ENCODE measurements at regions not wholly inside any gene's neighbourhood (a gene's known extent, or its start where the extent isn't known, plus 50 kb on each side); places are given as distances from the start of the nearest gene placed in this dataset.

DNA sequence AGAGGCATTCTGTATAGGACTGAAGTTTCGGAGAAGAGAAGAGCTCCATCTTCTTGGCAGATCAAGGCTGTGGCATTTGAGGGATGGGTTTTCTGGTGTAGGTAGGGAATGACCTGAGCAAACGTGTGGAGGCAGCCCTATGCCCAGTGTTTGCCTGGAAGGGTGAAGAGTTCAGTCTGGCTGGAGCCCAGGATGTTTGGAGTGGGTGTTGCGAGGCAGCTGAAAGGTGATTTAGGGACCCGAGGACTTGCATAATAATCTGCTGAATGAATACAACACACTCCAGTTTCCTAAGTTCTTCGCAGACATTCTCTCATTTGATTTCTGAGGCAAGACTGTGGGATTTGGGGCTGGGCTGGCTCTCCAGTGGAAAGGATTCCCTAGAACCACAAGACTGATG lies 186.2 kb downstream of the CYLD start:
- 48 to 66% (median 56%) methylated on average over 5 of the region's 5 CpGs for WGBS, 4 donors
- H3K36me3 ChIP-seq (replicated peaks in 1 of 2) = no peaks in the 10 kb centered on the region
- TF ChIP-seq, protein P1, sequence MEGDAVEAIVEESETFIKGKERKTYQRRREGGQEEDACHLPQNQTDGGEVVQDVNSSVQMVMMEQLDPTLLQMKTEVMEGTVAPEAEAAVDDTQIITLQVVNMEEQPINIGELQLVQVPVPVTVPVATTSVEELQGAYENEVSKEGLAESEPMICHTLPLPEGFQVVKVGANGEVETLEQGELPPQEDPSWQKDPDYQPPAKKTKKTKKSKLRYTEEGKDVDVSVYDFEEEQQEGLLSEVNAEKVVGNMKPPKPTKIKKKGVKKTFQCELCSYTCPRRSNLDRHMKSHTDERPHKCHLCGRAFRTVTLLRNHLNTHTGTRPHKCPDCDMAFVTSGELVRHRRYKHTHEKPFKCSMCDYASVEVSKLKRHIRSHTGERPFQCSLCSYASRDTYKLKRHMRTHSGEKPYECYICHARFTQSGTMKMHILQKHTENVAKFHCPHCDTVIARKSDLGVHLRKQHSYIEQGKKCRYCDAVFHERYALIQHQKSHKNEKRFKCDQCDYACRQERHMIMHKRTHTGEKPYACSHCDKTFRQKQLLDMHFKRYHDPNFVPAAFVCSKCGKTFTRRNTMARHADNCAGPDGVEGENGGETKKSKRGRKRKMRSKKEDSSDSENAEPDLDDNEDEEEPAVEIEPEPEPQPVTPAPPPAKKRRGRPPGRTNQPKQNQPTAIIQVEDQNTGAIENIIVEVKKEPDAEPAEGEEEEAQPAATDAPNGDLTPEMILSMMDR (IDR thresholded peaks at IDR 0.05) = no peak
- TF ChIP-seq POLR2A (IDR thresholded peaks at IDR 0.05) = no peak
- no peak overlapping the region for H3K4me3 ChIP-seq
- H3K4me1 ChIP-seq (replicated peaks in 1 of 2) = no peaks in the 10 kb centered on the region
- no peaks in the 10 kb centered on the region for H3K9me3 ChIP-seq (replicated peaks in 1 of 3)
- intact Hi-C loops (cut with DNase I) = no loop called here
- no peak for DNase-seq
- H3K27me3 ChIP-seq = no peaks in the 10 kb centered on the region
- no peak overlapping the region for H3K27ac ChIP-seq

DNA sequence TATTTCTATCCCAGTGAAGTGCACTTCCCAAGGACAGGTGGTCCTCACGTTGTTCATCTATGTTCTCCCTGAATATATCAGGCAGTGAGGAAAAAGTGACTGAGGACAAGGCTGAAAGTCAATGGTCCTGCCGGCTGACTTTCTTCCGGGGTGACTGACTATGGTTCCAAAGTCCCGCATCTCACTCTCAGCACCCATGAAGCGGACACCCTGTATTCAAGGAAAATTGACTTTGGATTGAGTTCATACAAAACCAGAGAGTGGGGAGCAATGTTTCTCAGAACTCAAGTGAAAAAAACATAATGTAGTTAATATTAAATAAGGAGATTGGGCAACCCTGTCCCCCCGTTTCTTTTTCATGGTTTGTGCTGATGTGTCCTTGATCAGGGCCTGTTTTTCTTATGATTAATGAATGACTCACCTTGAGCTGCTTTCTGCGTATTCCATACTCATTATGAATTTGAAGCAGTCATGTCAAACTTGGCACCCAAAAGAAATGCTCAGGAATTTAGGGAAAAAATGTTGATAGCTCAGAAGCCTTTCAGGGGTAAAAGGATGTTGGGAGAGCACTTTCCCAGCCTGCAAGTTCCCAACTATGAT lies 184.0 kb downstream of the CYLD start:
- no peaks in the 10 kb centered on the region for H3K4me1 ChIP-seq (replicated peaks in 1 of 2)
- no peak for TF ChIP-seq POLR2A (IDR thresholded peaks at IDR 0.05)
- TF ChIP-seq, protein P1 (IDR thresholded peaks at IDR 0.05) = no peak
- no peaks in the 10 kb centered on the region for H3K27me3 ChIP-seq
- WGBS, 4 donors = 53 to 69% (median 65%) methylated on average over 7 of the region's 7 CpGs
- no peaks in the 10 kb centered on the region for H3K36me3 ChIP-seq (replicated peaks in 1 of 2)
- H3K9me3 ChIP-seq (replicated peaks in 1 of 3) = no peaks in the 10 kb centered on the region
- no peak for DNase-seq
- H3K4me3 ChIP-seq = no peak overlapping the region
- H3K27ac ChIP-seq = no peak overlapping the region
- intact Hi-C loops (cut with DNase I) = no loop called here

DNA sequence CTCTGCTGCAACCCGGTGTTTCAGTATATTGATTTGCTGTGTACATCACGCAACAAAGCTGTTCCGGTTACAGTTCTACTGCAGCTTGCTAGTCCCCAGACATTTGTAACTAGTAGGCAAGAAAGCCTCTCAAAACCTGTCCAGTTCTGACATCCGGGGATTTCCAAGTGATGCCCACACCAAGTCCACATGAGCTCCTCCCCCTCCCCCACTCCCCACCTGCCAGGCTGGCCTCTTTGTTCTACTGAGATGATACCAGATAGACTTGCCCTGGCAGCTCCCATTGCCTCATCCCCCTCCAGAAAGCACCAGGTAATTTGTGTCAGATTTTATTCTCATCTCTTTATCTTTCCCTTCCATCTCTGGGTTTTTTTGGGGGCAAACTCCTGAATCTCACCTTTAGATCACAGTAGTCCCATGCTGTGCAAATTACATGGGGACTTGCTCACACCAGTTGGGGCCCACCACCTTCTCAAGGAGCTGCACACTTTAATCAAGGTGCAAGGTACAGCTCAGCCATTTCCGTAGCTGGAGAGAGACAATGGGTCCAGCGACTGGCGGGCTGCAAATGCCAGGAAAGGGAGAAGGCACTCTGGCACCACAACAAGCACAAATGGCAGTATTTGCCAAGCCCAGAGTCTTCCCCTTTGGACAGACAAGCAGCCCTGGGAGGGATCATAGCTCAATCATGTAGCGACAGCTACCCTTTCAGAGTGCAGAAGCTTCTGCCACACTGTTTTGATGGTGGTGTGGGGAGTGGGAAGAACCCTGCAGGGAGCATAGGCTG lies 183.1 kb downstream of the CYLD start:
- WGBS, 4 donors = 85 to 92% (median 87%) methylated on average over 8 of the region's 8 CpGs
- DNase-seq = no peak
- H3K27me3 ChIP-seq = no peaks in the 10 kb centered on the region
- H3K4me1 ChIP-seq (replicated peaks in 1 of 2) = no peaks in the 10 kb centered on the region
- TF ChIP-seq, protein P1 (IDR thresholded peaks at IDR 0.05) = no peak
- no peak for TF ChIP-seq POLR2A (IDR thresholded peaks at IDR 0.05)
- intact Hi-C loops (cut with DNase I) = no loop called here
- H3K36me3 ChIP-seq (replicated peaks in 1 of 2) = no peaks in the 10 kb centered on the region
- H3K9me3 ChIP-seq (replicated peaks in 1 of 3) = no peaks in the 10 kb centered on the region
- H3K4me3 ChIP-seq = no peak overlapping the region
- no peak overlapping the region for H3K27ac ChIP-seq

DNA sequence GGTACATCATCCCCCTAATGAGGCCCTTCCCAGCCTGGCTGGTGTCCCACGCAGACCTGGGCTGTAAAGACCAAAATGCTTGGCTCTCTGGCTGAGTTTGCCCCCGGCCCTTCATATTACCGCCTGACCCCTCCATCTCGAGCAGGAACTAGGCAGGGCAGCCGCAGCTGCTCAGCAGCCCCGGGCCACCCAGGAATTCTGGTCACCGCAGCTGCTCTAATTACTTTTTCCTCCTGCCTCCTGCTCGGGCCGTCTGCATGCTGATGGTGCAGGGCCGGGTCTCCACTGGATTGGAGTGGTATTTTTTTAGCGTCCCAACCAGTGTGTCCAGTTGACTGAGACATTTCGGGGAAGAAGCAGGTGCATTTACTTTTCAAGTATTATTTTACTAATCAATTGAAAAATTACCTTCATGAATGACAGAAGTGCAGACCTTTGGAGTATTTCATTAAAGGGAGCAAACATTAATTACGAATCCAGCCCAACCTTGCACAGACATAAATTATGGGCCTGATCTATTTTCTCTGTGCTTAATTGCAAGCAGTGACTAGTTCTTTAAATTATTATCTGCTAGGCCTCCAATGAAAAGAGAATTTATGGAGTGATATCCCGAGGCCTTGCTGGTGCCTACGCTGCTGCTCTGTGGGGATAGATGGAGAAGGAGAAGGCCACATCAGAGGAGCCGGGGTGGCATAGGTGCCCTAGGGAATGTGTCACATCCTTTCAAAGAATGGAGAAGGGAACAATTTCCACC lies 176.2 kb downstream of the CYLD start:
- H3K4me3 ChIP-seq = no peak overlapping the region
- no peak overlapping the region for H3K27ac ChIP-seq
- WGBS, 4 donors = 54 to 63% (median 55%) methylated on average over 14 to 16 of the region's 16 CpGs
- TF ChIP-seq, protein P1 (IDR thresholded peaks at IDR 0.05) = no peak
- no peak for TF ChIP-seq POLR2A (IDR thresholded peaks at IDR 0.05)
- no peaks in the 10 kb centered on the region for H3K36me3 ChIP-seq (replicated peaks in 1 of 2)
- no peaks in the 10 kb centered on the region for H3K27me3 ChIP-seq
- no peaks in the 10 kb centered on the region for H3K4me1 ChIP-seq (replicated peaks in 1 of 2)
- DNase-seq = no peak
- no peaks in the 10 kb centered on the region for H3K9me3 ChIP-seq (replicated peaks in 1 of 3)
- intact Hi-C loops (cut with DNase I) = no loop called here

Data from adrenal gland (tissue), 9 donors.